Thyroid gland (tissue), 4 donors: ENCODE measurements at regions not wholly inside any gene's neighbourhood (a gene's known extent, or its start where the extent isn't known, plus 50 kb on each side); places are given as distances from the start of the nearest gene placed in this dataset.

Experiments
- CTCF ChIP-seq, 6 experiments: fragments of 200-600 bp in 3 of 6; fragments of 450-650 bp in 3 of 6; sonication (generic) in 3 of 6; IDR thresholded peaks; one replicate each; pipeline ENCODE4 v1.5.1; 2016 to 2019; ENCODE audit warnings: antibody characterized with exemption in 6 of 6, mild to moderate bottlenecking in 2 of 6, inconsistent platforms in 1 of 6, moderate library complexity in 1 of 6
- POLR2A ChIP-seq, 2 donors: fragments of 450-650 bp; IDR thresholded peaks; one replicate each; pipeline ENCODE4 v1.6.1; 2017; ENCODE audit warnings: antibody characterized with exemption in 2 of 2, mild to moderate bottlenecking in 2 of 2, moderate library complexity in 1 of 2

- TF ChIP-seq POLR2A (IDR thresholded peaks at IDR 0.05): no peak
- TF ChIP-seq CTCF (IDR thresholded peaks at IDR 0.05): no peak
Observed at GRCh38 chr6:17021539-17021889, 80.3 kb upstream of the STMND1 start.
